Nucleus accumbens (tissue), 56 donors: ENCODE measurements at regions not wholly inside any gene's neighbourhood (a gene's known extent, or its start where the extent isn't known, plus 50 kb on each side); places are given as distances from the start of the nearest gene placed in this dataset.

ENCODE experiments used
- DNase-seq, 56 donors: peaks; one replicate each; lab custom pipeline; 2025; lab: John Stamatoyannopoulos, UW

DNA sequence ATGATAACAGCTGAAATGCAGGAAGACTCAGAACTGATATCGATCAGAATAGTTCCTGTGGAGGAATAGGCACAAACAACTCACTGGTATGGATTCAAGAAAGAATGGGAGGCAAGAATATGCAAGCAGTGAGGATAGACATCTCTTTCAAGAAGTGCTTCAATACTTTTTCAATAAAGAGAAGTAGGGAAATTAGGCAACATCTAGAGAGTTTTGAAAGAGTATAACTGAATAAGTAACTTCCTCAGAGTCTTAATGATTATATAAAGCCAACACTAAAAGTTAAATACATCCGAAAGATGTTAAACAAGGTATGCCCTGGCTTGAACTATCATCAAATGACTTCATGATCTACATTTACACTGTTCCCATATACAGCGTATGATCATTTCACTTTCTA lies 1443.0 kb downstream of the PCDH7 start:
- no peak for DNase-seq

DNA sequence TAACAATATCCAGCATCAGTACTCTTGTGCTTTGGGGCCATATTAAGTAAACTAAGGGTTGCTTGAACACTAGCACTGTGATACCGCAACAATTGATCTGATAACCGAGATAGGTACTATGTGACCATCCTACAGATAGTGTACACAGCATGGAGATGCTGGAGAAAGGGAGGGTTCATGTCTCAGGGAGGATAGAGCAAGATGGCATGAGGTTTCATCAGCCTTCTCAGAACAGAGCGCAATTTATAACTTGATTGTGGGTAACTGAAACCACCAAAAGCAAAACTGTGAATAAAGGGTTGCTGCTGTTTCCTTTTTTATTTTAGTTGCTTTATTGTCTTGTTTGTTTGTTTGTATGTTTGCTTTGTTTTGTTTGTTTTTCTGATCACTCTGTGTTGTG lies 1449.7 kb downstream of the PCDH7 start:
- DNase-seq = no peak

DNA sequence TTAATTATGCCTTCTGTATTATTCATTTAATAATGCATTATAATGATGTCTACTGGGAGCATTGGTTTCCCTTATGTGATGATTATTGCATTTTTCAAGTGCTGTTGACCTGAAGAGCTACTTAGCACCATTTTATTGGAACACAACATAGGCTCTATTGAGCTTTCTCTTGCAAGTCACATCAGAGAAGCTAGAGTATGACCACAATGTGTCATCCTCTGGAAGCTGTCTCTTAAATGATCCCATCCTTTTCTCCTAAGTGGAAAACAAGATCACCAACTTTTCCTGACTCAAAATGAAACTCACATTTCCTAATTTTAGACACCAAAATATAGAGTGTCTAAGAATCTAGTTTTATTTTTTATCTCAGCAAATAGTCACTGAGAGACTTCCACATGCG lies 1451.9 kb downstream of the PCDH7 start:
- DNase-seq = no peak

DNA sequence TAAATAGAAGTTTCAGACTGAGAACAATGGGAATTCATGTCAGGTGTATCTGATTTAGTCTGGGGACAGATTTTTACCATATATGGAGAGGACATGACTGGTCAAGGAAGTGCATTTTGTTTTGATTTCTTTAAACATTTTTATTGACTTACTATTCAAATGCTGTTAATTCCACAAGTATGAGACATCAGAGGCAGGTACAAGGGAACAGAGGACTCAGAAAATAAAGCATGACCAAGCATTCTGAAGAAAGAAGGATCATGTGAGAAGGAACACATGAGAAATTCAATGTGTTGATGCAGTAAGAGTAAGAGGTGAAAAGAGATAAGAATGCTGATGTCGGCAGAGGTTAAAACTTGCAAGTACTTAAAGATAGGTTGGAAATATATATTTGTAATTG lies 1452.6 kb downstream of the PCDH7 start:
- no peak for DNase-seq

DNA sequence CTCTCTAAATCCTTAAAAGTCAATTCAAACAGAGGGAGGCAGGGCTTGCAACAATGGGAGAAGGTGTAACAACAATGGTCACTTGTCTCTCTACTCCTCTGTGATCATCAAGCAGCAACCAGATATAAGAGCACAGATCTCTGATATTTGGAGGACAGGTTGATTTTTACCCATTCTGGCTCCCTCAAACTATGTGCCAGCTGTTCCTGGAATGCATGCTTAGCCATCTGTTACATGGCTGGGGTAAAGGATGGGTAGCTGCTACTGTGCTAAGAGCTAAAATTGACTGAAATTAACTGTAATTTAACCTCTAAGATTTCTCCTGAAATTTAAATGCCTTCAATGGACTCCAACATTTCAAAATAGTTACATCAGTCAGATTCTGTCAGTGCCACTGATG lies 1459.9 kb downstream of the PCDH7 start:
- DNase-seq = no peak

DNA sequence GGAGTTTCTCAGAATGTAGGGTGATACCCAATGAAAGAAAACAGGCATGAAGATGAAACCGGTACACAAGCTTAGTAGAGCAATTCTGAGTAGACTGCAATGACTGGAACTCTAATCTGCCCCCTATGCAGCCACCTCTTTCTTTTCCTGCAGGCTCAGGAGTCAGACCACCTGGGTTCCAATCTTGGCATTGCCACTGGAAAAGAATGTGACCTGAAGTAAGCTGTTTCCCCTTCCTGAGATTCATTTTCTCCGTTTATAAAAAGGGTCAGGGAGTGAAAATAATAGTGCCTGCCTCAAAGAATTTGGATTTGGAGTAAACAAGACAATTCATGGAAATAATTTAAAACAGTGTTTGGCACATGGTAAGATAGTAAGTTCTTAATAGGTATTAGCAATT lies 1464.0 kb downstream of the PCDH7 start:
- no peak for DNase-seq

DNA sequence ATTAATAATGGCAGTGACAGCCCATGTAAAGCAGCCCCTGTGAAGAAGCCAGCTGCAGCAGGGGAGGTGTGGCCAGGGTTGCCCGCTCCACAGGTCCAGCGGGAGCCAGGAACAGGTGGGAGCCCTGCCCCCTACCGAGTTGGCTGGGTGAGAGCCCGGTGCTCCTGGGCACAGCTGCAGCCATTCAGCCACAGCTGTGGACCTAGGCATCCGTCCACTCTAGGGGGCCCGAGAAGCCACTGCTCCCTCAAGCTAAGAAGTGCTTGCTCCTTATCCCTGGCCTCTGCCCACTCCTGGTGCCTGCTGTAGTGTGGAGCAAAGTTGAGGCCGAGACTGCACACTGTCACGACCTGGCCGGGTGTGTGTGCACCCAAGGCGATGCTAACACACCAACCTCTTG lies 1469.0 kb downstream of the PCDH7 start:
- no peak for DNase-seq

DNA sequence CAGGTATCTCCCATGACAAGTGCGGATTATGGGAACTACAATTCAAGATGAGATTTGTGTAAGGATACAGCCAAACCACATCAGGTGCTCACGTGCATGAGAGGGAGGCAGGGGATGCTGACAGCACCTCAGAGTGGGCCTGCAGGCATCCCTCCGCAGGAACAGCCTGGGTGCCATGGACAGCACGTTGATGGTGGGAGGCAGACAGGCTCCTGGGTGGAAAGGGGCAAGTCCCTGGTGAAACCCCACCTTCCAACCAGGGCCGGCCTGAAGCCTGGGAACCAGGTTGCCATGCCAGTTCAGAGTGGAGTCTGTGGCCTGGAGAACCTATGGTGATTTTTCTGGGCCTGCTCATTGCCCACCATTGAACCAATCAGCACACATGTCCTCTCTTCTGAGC lies 1469.6 kb downstream of the PCDH7 start:
- no peak for DNase-seq

DNA sequence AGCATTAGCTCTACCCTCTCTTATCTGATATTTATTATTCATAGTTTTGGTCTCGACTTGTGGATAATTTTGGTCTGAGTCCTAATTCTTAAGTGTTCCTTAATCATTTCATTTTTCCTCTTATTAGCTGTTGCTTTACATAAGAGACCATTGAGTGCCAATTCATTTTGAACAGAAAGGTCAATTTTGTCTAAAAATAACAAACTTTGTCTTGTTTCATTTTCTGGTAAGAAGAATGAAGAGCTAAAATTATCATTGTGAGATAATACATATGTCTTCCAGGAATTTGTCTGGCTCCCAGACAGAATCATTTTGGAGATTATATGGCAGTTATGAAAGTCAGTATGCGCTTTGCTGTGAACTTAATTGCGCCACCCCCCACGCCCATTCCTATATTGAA lies 1471.8 kb downstream of the PCDH7 start:
- no peak for DNase-seq

DNA sequence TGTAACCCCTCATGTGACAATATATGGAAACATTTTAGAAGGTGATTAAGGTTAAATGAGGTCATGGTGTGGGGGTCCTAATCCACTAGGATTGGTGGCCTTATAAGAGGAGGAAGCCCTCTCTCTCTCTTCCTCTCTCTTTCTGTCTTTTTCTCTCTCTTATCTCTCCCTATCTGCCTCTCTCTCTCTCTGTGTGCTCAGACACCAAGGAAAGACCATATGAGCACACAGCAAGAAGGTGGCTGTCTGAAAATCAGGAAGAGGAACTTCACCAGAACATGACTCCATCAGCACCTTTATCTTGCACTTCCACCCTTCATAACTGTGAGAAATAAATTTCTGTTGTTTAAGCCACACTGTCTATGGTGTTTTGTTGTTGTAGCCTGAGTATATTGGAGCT lies 1472.2 kb downstream of the PCDH7 start:
- DNase-seq = no peak

DNA sequence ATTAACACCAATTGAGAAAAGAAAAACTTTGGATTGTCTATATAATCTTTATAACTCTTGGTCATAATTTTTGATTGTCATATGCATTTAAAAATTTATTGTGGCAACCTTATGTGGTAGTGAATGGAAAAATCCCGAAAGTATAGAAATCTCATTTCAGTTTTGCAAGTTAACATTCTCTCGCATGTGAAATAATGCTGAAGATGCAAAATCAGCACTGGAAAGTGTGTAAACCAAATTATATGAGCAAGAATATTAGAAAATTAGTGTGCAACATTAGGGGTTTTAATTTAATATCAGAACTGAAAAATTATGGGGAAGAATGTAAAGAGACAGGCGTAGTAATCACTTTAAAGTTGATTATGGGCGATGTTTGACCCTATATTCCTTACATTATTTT lies 1472.8 kb downstream of the PCDH7 start:
- no peak for DNase-seq

DNA sequence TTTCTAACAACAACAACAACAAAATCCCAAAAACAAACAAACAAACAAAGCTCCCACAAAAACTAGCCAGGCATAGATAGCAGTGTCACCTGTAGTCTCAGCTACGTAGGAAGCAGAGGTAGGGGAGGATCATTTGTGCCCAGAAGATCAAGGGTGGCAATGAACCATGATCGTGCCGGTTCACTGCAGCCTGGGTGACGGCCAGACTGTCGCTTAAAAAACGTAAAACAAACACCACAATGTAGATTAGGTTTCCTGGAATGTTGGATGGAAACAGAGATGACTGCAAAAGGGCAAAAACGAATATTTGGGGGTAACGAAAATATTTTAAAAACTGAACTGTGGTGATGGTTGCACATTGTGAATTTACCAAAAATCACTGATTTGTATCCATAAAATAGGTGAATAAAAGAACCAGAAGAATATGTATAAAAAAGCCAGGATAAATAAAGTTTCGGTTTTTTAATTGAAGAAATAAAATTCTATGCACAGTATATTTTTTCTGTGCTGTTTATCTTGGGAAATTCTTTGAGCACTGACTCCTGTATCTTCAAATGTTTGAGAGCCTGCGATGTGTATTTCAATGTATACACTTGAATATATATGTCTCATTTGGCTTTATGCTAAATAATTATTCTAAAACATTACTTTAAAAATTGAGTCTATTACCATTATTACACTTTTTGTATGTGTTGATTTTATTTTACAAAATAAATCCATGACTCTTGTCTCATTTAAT lies 1477.0 kb downstream of the PCDH7 start:
- no peak for DNase-seq

DNA sequence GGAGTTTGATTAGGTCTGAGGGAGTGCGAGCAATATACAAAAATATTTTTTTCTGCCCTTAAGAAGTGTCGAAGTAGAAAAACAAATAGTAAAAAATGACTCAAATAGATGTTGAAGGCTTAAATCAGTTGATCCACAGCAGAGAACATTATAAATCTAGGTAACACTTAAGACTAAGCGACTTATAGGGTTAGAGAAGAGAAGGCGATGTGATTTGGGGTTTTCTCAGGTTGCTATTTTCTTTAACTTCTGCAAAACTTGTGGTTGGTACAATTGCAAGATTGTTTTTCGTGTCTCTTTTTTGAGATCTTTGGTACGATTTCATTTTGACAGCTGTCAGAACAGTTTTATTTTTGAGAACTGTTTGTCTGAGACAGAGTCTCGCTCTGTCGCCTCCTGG lies 1479.5 kb downstream of the PCDH7 start:
- DNase-seq = no peak

DNA sequence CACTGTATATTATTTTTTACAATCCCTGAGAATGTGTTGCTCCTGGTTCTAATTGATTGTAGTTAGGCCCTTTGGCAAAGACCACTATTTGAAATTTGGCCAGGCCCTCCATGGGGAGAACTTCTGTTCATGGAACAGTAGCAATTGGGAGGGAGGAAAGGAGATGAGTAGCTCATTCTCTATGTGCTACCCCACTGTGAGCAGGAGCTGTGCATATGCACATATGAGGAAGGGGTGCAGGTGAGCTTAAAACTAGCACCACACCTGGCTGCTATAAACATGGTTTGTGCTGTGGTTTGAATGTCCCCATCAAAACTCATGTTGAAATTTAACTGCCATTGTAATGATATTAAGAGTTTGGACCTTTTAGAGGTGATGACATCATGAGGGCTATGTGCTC lies 1483.2 kb downstream of the PCDH7 start:
- DNase-seq = no peak

DNA sequence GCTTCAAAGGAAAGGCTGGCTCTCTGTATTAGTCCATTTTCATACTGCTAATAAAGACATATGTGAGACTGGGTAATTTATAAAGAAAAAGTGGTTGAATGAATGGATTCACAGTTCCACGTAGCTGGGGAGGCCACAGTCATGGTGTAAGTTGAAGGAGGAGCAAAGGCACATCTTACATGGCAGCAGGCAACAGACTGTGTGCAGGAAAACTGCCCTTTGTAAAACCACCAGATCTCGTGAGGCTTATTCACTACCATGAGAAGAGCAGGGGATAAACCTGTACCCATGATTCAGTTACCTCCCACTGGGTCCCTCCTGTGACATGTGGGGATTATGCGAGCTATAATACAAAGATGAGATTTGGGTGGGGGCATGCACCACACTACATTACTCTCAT lies 1486.6 kb downstream of the PCDH7 start:
- no peak for DNase-seq

DNA sequence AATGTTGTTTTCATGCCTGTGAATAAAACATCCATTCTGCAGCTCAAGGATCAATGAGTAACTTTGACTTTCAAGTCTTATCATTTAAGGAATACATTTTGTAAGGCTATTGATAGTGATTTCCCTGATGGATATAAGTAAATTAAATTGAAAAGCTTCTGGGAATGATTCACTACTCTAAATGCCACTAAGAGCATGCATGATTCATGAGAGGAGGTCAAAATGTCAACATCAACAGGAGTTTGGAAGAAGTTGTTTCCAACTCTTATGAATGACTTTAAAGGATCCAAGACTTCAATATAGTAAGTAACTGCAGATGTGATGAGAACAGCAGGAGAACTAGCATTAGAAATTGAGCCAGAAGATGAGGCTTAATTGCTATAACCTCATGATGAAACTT lies 1487.3 kb downstream of the PCDH7 start:
- no peak for DNase-seq

DNA sequence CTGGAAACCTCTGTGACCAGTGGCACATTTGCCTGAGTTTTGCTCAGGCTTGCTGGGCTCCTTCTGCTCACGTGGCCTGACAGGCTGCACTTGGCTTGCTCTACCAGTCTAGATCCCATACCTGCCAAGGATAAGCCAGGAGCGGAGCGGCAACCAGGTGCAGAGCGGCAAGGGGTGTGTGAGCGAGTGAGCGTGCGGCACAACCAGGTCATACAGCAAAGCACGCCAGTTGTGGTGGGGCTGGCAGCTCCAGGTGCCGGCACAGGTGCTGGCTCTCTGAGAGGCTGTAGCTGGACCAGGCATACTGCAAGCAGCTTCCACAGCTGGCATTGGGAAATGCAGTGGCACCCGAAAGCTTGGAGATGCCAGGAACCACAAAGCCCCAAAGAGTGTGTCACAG lies 1495.1 kb downstream of the PCDH7 start:
- DNase-seq = no peak

DNA sequence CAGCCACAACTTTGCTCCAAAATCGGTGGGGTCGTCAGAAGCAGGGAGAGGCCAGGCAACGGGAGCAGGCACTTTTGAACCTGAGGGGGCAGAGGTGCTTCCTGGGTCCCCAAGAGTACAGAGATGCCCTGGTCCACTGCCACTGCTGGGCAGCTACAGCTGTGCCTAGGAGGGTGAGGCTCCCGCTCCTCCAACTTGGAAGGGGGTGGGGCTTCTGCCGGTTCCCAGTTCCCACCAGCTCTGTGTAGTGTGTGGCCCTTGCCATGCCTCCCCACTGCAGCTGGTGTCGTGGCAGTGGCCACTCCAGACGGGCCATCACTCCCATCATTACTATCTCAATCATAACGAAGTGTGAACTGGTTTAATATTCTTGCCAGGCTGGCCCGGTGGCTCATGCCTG lies 1496.3 kb downstream of the PCDH7 start:
- DNase-seq = no peak

DNA sequence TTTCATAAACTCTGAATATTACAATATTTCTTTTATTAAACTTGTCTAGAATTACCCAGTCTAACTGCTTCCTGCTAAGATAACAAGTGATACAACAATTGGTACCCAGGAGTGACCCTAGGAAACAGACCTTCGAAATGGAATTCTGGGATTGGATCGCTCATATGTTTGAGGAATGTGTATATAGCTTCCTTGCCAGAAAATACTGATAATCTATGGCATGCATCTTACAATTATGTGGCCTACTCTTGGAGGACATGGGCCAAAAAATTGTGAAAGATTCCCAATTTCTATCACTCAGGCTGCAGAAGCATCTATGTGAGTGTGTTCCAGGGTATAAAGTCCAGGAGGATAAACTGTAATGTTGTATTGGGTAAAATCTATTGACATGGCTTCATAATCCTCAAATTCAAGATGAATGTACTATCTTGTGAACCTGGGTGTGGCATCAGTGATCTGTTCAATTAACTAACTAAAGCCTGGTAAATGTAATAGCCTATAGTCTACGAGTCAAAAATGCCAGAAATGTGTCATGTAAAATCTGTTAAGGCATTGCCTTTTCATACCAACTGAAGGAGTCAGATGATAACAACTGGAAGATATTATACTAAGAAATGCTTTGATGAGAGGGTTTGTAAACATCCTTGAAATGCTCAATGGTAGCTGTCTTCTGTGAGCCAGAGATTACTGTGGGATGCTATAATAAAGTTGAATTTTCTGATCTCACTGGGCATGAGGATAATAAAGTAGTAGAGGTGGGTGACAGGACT lies 1499.3 kb downstream of the PCDH7 start:
- DNase-seq = no peak

DNA sequence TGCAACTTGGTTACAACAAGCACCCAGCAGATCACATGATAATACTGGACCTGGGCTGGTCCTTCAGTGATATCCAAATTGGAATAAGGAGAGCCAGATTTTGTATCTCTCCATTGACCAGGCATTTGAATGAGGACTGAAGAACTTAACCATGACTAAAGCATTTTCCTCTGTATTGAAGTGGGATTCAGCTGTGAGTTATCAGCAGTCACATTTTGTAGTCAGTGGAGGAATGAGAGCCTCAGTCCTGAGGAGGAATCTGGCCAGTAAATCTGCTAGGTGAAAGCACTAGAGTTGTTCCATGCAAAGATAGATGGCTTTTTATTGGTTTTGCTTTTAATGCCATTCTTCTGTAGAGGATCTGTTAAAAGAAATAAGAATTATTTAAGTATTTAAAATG lies 1506.0 kb downstream of the PCDH7 start:
- no peak for DNase-seq

DNA sequence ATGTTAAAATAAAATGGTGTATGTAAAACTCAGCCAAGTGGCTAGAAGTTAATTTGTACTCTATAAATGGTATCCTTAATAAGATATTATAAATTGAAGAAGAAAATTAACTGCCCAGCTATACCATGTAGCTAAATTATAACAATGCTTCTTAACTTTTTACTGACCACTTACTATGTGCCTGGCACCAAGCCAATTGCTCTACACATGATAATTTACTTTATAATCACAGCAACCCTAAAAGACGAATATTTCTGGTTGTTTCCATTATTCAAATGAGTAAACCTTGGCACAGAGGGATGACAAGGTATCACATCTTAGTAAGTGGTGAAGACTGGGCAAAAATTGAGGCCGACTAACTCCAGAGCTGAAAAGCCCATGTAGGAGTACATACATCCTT lies 1506.6 kb downstream of the PCDH7 start:
- DNase-seq = no peak

DNA sequence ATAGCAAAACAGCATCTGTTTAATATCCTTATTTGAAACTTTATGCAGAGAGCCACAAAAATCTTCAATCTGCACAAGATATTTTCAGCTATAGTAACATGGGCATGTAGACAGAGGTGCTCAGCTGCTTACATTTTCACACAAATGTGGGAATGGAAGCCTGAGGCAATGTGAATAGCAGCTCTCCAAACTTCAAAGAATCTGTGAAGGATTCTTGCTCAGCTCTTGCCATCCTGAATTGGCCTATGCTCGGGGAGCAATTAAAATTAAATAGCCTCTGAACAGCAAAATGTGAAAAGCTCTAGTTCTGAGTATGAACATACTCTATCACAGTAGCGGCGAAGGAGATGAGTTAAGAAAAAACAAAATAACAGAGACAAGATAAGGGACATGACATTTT lies 1523.8 kb downstream of the PCDH7 start:
- no peak for DNase-seq
